HepG2 (cell line): ENCODE measurements at regions not wholly inside any gene's neighbourhood (a gene's known extent, or its start where the extent isn't known, plus 50 kb on each side); places are given as distances from the start of the nearest gene placed in this dataset.
A peak's percentile ranks its signal among the peaks of the same experiment; 100 is the strongest.

Experiments used
- ATAC-seq: fragments of 200-7000 bp; cut with Tn5 transposase; 3 replicates; pipeline ENCODE4 v1.9.1; 2020; ENCODE audit warnings: mild to moderate bottlenecking, moderate library complexity
- BruUV-seq: library from RNA; stranded (reverse); fragments of 400-500 nt; replicated peaks from 2 replicates; lab custom pipeline; 2021; lab: Mats Ljungman, UMichigan
- CTCF ChIA-PET: fragments of 300-600 bp; formaldehyde crosslinking; extraction: SDS; loops from one replicate; lab custom pipeline; 2021; ENCODE audit warnings: low total read pairs, inconsistent platforms, low intra/inter-chr PET ratio; lab: Yijun Ruan, JAX
- POLR2A ChIA-PET: fragments of 350-600 bp; sonication (Branson Sonifier 250); formaldehyde crosslinking; loops from one replicate; lab custom pipeline; 2020; ENCODE audit warnings: antibody characterized with exemption, inconsistent platforms; lab: Yijun Ruan, JAX
- DNase-seq: peaks from one replicate; pipeline ENCODE4 v3.0.0-alpha.2; 2015; ENCODE audit warnings: low spot score
- FAIRE-seq: peaks from 3 replicates; lab custom pipeline; 2011; peaks lifted over from hg19 to GRCh38; lab: Jason Lieb, UNC
- H2AFZ ChIP-seq: one replicate; pipeline ENCODE4 v1.6.1; 2011; ENCODE audit warnings: low read length, inconsistent platforms
- H3K27ac ChIP-seq: fragments of 300-600 bp; 3 replicates; pipeline ENCODE4 v1.8.0; 2011; ENCODE audit warnings: mixed run types, mild to moderate bottlenecking, mixed read lengths, low read length, inconsistent platforms; ENCODE audit not compliant: insufficient read depth; ENCODE audit errors: extremely low read length
- H3K27me3 ChIP-seq, 2 experiments: fragments of 200-600 bp in 1 of 2; 2 replicates in 1 of 2; 3 replicates in 1 of 2; pipeline versions ENCODE4 v1.6.0 to v1.8.0; 2011; ENCODE audit warnings: low read length in 2 of 2, mild to moderate bottlenecking in 2 of 2, moderate library complexity in 2 of 2, inconsistent platforms in 1 of 2; ENCODE audit not compliant: insufficient read depth in 2 of 2, control insufficient read depth in 1 of 2
- H3K36me3 ChIP-seq, 2 experiments: fragments of 200-600 bp in 1 of 2; replicated peaks in 1 of 2; 2 replicates in 1 of 2; 3 replicates in 1 of 2; pipeline versions ENCODE4 v1.5.1 to v1.8.0; 2011; ENCODE audit warnings: low read length in 2 of 2, inconsistent platforms in 1 of 2; ENCODE audit not compliant: insufficient read depth in 2 of 2, control insufficient read depth in 1 of 2
- H3K4me1 ChIP-seq: 2 replicates; pipeline ENCODE4 v1.5.1; 2012; ENCODE audit warnings: low read length, inconsistent platforms; ENCODE audit not compliant: insufficient read depth
- H3K4me2 ChIP-seq: 2 replicates; pipeline ENCODE4 v1.6.0; 2011; ENCODE audit warnings: low read depth, low read length, inconsistent platforms
- H3K4me3 ChIP-seq, 3 experiments: fragments of 200-600 bp in 1 of 3; sonication (generic), shearing (Covaris generic) in 1 of 3; replicated peaks in 1 of 3; 2 replicates each; pipeline ENCODE4 v1.5.1; 2011 to 2016; ENCODE audit warnings: low read length in 3 of 3, inconsistent platforms in 2 of 3, low read depth in 2 of 3, mild to moderate bottlenecking in 2 of 3, control low read depth in 1 of 3, mixed read lengths in 1 of 3; ENCODE audit not compliant: insufficient read depth in 1 of 3
- H3K79me2 ChIP-seq: one replicate; pipeline ENCODE4 v1.6.1; 2011; ENCODE audit warnings: low read length, inconsistent platforms; ENCODE audit not compliant: insufficient read depth
- H3K9ac ChIP-seq: 2 replicates; pipeline ENCODE4 v1.6.0; 2011; ENCODE audit warnings: mild to moderate bottlenecking, low read depth, low read length, inconsistent platforms; ENCODE audit not compliant: insufficient read depth
- H3K9me3 ChIP-seq: 2 replicates; pipeline ENCODE4 v1.5.1; 2012; ENCODE audit warnings: mild to moderate bottlenecking, low read length
- H4K20me1 ChIP-seq: 2 replicates; pipeline ENCODE4 v1.6.0; 2011; ENCODE audit warnings: inconsistent platforms, mild to moderate bottlenecking, low read length, moderate library complexity; ENCODE audit not compliant: insufficient read depth
- BCL6 ChIP-seq: IDR thresholded peaks from 2 replicates; pipeline ENCODE4 v1.6.1; 2016; ENCODE audit warnings: missing genetic modification reagents, missing compliant biosample characterization
- EHMT2 ChIP-seq: fragments of 200-600 bp; sonication (generic); IDR thresholded peaks from 2 replicates; pipeline ENCODE4 v1.7.0; 2017; ENCODE audit warnings: antibody characterized with exemption, low read depth, low read length, borderline replicate concordance
- ERF ChIP-seq: IDR thresholded peaks from 2 replicates; pipeline ENCODE4 v1.6.1; 2018; ENCODE audit warnings: missing biosample characterization, missing genetic modification reagents
- FOXA3 ChIP-seq: IDR thresholded peaks from 2 replicates; pipeline ENCODE4 v1.6.1; 2016; ENCODE audit warnings: missing genetic modification reagents, missing compliant biosample characterization
- FOXK2 ChIP-seq: fragments of 450-650 bp; IDR thresholded peaks from 2 replicates; pipeline ENCODE4 v1.6.1; 2016
- GABPA ChIP-seq, 2 experiments: IDR thresholded peaks; 2 replicates each; pipeline ENCODE4 v1.6.1; 2011 to 2016; ENCODE audit warnings: low read depth in 2 of 2, low read length in 1 of 2, missing biosample characterization in 1 of 2, missing genetic modification characterization in 1 of 2
- GZF1 ChIP-seq: sonication (generic); formaldehyde crosslinking; IDR thresholded peaks from 2 replicates; pipeline ENCODE4 v1.5.1; 2020; ENCODE audit warnings: mild to moderate bottlenecking, missing genetic modification reagents
- HCFC1 ChIP-seq: fragments of 150-350 bp; IDR thresholded peaks from 2 replicates; pipeline ENCODE4 v1.6.1; 2014; ENCODE audit warnings: low read depth, low read length
- HMGXB3 ChIP-seq: sonication (generic); formaldehyde crosslinking; IDR thresholded peaks from 2 replicates; pipeline ENCODE4 v1.4.0; 2020; ENCODE audit warnings: missing genetic modification reagents, borderline replicate concordance
- KAT2B ChIP-seq: fragments of 150-350 bp; IDR thresholded peaks from 2 replicates; pipeline ENCODE4 v1.6.1; 2014; ENCODE audit warnings: low read depth, low read length, borderline replicate concordance
- KLF11 ChIP-seq: IDR thresholded peaks from 2 replicates; pipeline ENCODE4 v1.6.1; 2016; ENCODE audit warnings: missing compliant biosample characterization
- MATR3 ChIP-seq: sonication (generic); formaldehyde crosslinking; IDR thresholded peaks from 2 replicates; pipeline ENCODE4 v1.4.0; 2020; ENCODE audit warnings: missing genetic modification reagents
- MED1 ChIP-seq: sonication (generic); formaldehyde crosslinking; IDR thresholded peaks from 2 replicates; pipeline ENCODE4 v1.4.0; 2020; ENCODE audit warnings: missing genetic modification reagents
- MEF2D ChIP-seq: sonication (generic); formaldehyde crosslinking; IDR thresholded peaks from 2 replicates; pipeline ENCODE4 v1.5.1; 2020; ENCODE audit warnings: mild to moderate bottlenecking, missing genetic modification reagents
- NFIC ChIP-seq: IDR thresholded peaks from 2 replicates; pipeline ENCODE4 v1.6.1; 2012; ENCODE audit warnings: mild to moderate bottlenecking, low read length, inconsistent platforms
- PHF20 ChIP-seq: sonication (generic); formaldehyde crosslinking; IDR thresholded peaks from 2 replicates; pipeline ENCODE4 v1.5.0; 2020; ENCODE audit warnings: mild to moderate bottlenecking, missing genetic modification reagents
- XBP1 ChIP-seq: sonication (generic); formaldehyde crosslinking; IDR thresholded peaks from 2 replicates; pipeline ENCODE4 v1.5.0; 2020; ENCODE audit warnings: missing genetic modification reagents
- ZBTB42 ChIP-seq: sonication (generic); formaldehyde crosslinking; IDR thresholded peaks from 2 replicates; pipeline ENCODE4 v1.5.0; 2020; ENCODE audit warnings: mild to moderate bottlenecking, missing genetic modification reagents
- ZC3H13 ChIP-seq: sonication (generic); formaldehyde crosslinking; IDR thresholded peaks from 2 replicates; pipeline ENCODE4 v1.8.1; 2023; ENCODE audit warnings: mild to moderate bottlenecking, missing genetic modification reagents, moderate library complexity
- ZEB1 ChIP-seq: IDR thresholded peaks from 2 replicates; pipeline ENCODE4 v1.6.1; 2012; ENCODE audit warnings: mild to moderate bottlenecking, low read depth, inconsistent platforms; ENCODE audit not compliant: insufficient replicate concordance
- ZMAT3 ChIP-seq: sonication (generic); formaldehyde crosslinking; conservative IDR thresholded peaks from 2 replicates; pipeline ENCODE4 v1.7.0; 2021; ENCODE audit warnings: missing genetic modification reagents
- ZMYM2 ChIP-seq: sonication (generic); formaldehyde crosslinking; IDR thresholded peaks from 2 replicates; pipeline ENCODE4 v1.8.0; 2022; ENCODE audit warnings: mild to moderate bottlenecking, missing genetic modification reagents
- ZNF329 ChIP-seq: sonication (generic); formaldehyde crosslinking; IDR thresholded peaks from 2 replicates; pipeline ENCODE4 v1.9.0; 2021; ENCODE audit warnings: low read depth, mild to moderate bottlenecking, missing genetic modification reagents
- ZNF746 ChIP-seq: sonication (generic); formaldehyde crosslinking; IDR thresholded peaks from 2 replicates; pipeline ENCODE4 v1.8.0; 2022; ENCODE audit warnings: mild to moderate bottlenecking, missing genetic modification reagents
- WGBS: methylation state at CpG from one replicate; pipeline ENCODE4 v1.1.6; 2017; ENCODE audit warnings: low lambda C conversion rate; 5-methylcytosine and 5-hydroxymethylcytosine counted together
- in situ Hi-C: cut with HindIII; loops from 2 replicates; pipeline ENCODE4 v1.10.0; 2017; ENCODE audit warnings: low pct_unique_long_range_greater_than_20kb; ENCODE audit not compliant: extremely low pct_ligation_motif_present
- intact Hi-C: fragments of 100-400 bp; cut with micrococcal nuclease; formaldehyde crosslinking; loops from one replicate; pipeline ENCODE4 v1.10.0; 2022; ENCODE audit not compliant: unreplicated experiment

DNA sequence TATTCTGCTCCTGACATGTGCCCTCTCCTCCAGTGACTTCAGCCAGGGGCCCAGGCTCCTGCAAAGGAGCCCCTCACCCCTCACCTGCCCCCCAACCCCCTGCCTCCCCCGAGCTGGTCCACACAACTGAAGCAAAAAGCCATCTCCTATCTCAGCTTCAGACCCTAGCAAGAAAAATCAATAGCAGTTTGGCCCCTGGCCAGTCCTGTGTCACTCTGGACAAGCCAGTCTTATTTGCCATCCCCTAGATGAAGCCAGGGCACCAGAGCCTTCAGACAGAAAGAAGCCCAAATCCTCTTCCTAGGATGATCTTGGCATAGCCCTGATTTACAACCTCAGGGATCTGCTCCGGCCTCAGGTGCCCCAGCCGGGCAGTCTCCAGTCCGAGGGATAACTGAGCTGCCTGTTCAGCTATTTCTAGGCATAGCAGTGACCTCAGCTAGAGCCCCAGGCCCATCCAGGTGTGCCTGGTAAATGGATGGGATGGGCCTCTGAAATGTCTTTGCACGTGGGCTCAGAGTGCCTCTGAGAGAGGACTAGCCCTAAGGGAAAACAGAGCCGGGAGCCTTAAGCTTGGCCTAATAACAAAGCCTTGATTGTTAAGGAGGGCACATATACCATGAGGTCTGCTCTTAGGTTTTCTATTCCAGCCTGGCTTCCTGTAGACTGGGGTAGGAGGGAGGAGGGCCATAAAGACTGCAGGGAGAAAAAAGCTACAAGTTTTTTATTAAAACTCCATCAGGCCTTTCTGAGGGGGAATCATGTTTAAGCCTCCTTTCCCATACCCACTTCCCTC is 242.0 kb downstream of the SHQ1 start:
- no peak overlapping the region for H2AFZ ChIP-seq
- H3K4me2 ChIP-seq, result 0 out of 2 replicates have a peak overlapping the region, but pooled peaks have one; percentile 10
- WGBS, result 10% methylated on average over 3 of the region's 6 CpGs
- in situ Hi-C loops (no loop called here), intact Hi-C loops (no loop called here)
- no peaks in the 10 kb centered on the region for H4K20me1 ChIP-seq
- H3K36me3 ChIP-seq, result no peaks in the 10 kb centered on the region
- no peaks in the 10 kb centered on the region for H3K79me2 ChIP-seq
- DNase-seq, result peak; percentile 65
- BruUV-seq, result no TSS peak
- H3K27ac ChIP-seq, result no peak overlapping the region
- ChIA-PET CTCF (no interaction called here), POLR2A (interaction anchor here (2.9 kb wide), 1 partner anchor 15 kb away, joined by 15 read pairs; no protein-coding TSS in a partner anchor)
- peak; percentile 30 for FAIRE-seq
- no peak overlapping the region for H3K9ac ChIP-seq
- H3K4me3 ChIP-seq, result no peak overlapping the region
- no peaks in the 10 kb centered on the region for H3K9me3 ChIP-seq
- no peaks in the 10 kb centered on the region for H3K27me3 ChIP-seq
- peaks cover 28% of the 10 kb centered on the region for H3K4me1 ChIP-seq
- peak; percentile 96 for ATAC-seq
- TF ChIP-seq MEF2D (CRISPR knock-in tag) (no peak), GABPA (IDR thresholded peaks at IDR 0.05; ENCODE audit: low read depth, low read length) (no peak), GABPA (CRISPR knock-in tag; IDR thresholded peaks at IDR 0.05; ENCODE audit: low read depth) (no peak), NFIC (peak; percentile 66; the same call in 1 of the 2 replicates), GZF1 (CRISPR knock-in tag) (no peak), ZNF329 (no peak), MATR3 (CRISPR knock-in tag) (no peak), ZC3H13 (CRISPR knock-in tag) (no peak), KLF11 (CRISPR knock-in tag) (no peak), ZBTB42 (CRISPR knock-in tag) (no peak), HMGXB3 (CRISPR knock-in tag) (no peak), FOXK2 (no peak), PHF20 (CRISPR knock-in tag) (no peak), ZMAT3 (CRISPR knock-in tag) (no peak), MED1 (CRISPR knock-in tag) (no peak), HCFC1 (no peak), ERF (CRISPR knock-in tag) (no peak), EHMT2 (no peak), ZMYM2 (CRISPR knock-in tag) (no peak), ZEB1 (no peak), FOXA3 (CRISPR knock-in tag) (0 out of 2 replicates have a peak, but pooled peaks have one; percentile 10), ZNF746 (CRISPR knock-in tag) (no peak), BCL6 (CRISPR knock-in tag) (0 out of 2 replicates have a peak, but pooled peaks have one; percentile 37), KAT2B (peak; percentile 25; the same call in 1 of the 2 replicates), XBP1 (CRISPR knock-in tag) (no peak)
